BJ (cell line): ENCODE measurements at regions not wholly inside any gene's neighbourhood (a gene's known extent, or its start where the extent isn't known, plus 50 kb on each side); places are given as distances from the start of the nearest gene placed in this dataset.

Experiments used
- CTCF ChIA-PET: fragments of 350-600 bp; formaldehyde crosslinking; extraction: SDS; loops from one replicate; lab custom pipeline; 2021; ENCODE audit warnings: antibody characterized with exemption, inconsistent platforms; lab: Yijun Ruan, JAX
- POLR2A ChIA-PET: fragments of 300-600 bp; sonication (Branson Sonifier 250); formaldehyde crosslinking; extraction: SDS; loops from one replicate; lab custom pipeline; 2021; ENCODE audit warnings: antibody characterized with exemption; lab: Charles Lee
- DNase-seq: peaks from one replicate; pipeline ENCODE4 v3.0.0-alpha.2; 2011; ENCODE audit warnings: low read depth
- H3K27me3 ChIP-seq: 2 replicates; pipeline ENCODE4 v1.6.0; 2011; ENCODE audit warnings: low read length; ENCODE audit not compliant: control insufficient read depth, insufficient read depth
- H3K36me3 ChIP-seq: 2 replicates; pipeline ENCODE4 v1.5.1; 2011; ENCODE audit warnings: low read length; ENCODE audit not compliant: control insufficient read depth, insufficient read depth
- H3K4me3 ChIP-seq: 2 replicates; pipeline ENCODE4 v1.5.1; 2011; ENCODE audit warnings: low read depth, mild to moderate bottlenecking, control low read depth, low read length
- TF ChIP-seq, protein P1 (sequence below): IDR thresholded peaks from 2 replicates; pipeline ENCODE4 v1.5.1; 2011; ENCODE audit warnings: low read depth, mild to moderate bottlenecking, control low read depth, inconsistent platforms, low read length, moderate library complexity; ENCODE audit not compliant: insufficient read depth

GRCh38 chr6:168227840-168228239 lies 91.7 kb downstream of the DACT2 start:
- no peaks in the 10 kb centered on the region for H3K27me3 ChIP-seq
- no peak overlapping the region for H3K4me3 ChIP-seq
- TF ChIP-seq, protein P1, sequence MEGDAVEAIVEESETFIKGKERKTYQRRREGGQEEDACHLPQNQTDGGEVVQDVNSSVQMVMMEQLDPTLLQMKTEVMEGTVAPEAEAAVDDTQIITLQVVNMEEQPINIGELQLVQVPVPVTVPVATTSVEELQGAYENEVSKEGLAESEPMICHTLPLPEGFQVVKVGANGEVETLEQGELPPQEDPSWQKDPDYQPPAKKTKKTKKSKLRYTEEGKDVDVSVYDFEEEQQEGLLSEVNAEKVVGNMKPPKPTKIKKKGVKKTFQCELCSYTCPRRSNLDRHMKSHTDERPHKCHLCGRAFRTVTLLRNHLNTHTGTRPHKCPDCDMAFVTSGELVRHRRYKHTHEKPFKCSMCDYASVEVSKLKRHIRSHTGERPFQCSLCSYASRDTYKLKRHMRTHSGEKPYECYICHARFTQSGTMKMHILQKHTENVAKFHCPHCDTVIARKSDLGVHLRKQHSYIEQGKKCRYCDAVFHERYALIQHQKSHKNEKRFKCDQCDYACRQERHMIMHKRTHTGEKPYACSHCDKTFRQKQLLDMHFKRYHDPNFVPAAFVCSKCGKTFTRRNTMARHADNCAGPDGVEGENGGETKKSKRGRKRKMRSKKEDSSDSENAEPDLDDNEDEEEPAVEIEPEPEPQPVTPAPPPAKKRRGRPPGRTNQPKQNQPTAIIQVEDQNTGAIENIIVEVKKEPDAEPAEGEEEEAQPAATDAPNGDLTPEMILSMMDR: no peak
- no peak for DNase-seq
- H3K36me3 ChIP-seq: no peaks in the 10 kb centered on the region
- CTCF ChIA-PET: no interaction called here
- POLR2A ChIA-PET: no interaction called here

DNA sequence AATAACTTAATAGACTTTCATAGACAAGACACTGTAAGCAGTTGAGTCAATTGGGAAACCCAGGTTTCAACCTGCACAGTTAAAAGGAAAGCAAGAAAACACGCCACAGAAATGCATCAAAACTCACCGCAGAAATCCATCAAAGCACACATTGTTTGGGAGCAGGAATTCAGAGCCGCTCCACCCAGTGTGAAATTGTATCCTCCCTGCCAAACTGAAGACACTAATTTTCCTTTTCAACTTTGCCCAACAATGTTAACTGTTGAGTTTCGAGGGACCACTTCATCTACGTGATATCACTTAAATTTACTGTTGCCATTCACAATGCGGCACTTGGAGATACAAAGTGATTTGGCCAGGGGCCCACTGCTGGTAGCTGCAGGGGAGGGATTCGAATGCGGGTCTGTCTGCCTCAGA lies 92.7 kb downstream of the DACT2 start:
- TF ChIP-seq, protein P1: no peak
- Histone ChIP-seq H3K36me3 (no peaks in the 10 kb centered on the region), H3K27me3 (no peaks in the 10 kb centered on the region), H3K4me3 (no peak overlapping the region)
- ChIA-PET POLR2A (no interaction called here), CTCF (no interaction called here)
- no peak for DNase-seq

DNA sequence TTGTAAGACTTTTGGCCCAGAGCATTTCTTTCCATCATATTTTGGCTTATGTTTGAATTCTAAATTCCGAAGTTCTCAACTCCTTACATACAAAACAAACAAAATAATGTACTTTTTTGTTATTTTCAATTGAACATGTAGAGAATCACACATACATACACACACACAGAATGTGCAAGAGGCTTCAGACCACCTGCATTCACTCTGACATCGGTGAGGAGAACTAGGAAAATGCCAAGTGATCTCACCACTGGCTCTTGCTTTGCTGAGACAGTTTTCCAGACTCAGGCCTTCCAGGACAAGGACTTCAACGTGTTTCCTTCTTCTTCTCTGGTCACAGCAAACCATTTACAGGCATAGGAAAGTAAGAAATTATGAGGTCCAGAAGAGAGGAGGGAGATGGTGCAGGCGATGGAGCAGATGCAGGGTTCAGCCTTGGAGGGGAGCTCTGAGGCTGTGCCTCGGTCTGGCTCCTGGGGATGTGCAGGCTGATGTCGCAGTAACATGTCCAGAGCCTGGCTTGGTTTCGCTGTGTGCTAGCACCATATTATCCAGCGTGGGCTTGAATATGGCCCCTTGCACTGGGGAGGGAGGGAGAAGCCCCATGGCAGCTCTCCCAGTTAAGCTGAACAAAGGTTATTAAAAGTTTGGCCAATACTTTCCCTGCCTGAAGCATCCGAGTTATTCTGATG lies 93.4 kb downstream of the DACT2 start:
- POLR2A ChIA-PET: no interaction called here
- no peaks in the 10 kb centered on the region for H3K27me3 ChIP-seq
- no peak for DNase-seq

GRCh38 chr6:168225471-168225911 lies 94.1 kb downstream of the DACT2 start:
- H3K27me3 ChIP-seq: no peaks in the 10 kb centered on the region
- POLR2A ChIA-PET: no interaction called here
- CTCF ChIA-PET: no interaction called here
- H3K4me3 ChIP-seq: no peak overlapping the region
- no peak for DNase-seq
- no peaks in the 10 kb centered on the region for H3K36me3 ChIP-seq
- TF ChIP-seq, protein P1: no peak

More for the DNA sequence above, 93.4 kb downstream of the DACT2 start:
- CTCF ChIA-PET: no interaction called here
- TF ChIP-seq, protein P1: no peak
- H3K4me3 ChIP-seq: no peak overlapping the region
- H3K36me3 ChIP-seq: no peaks in the 10 kb centered on the region

DNA sequence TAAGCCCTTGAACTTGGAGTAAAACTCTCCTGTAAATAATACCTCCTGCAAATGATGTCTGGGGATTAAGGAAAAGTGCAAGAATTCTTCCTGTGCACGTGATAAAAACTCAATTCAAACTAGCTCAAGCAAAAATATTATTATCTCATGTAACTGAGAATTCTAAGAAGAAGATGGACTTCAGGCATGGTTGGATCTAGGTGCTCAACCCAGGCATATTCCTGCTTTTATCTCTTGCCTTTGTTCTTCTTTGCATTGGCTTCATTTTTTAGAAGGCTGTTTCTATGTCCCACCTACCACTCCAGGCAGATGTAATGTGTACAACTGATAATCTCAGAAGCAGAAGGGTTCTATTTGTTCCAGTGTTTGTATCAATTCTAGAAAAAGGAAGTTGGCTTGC lies 95.8 kb downstream of the DACT2 start:
- DNase-seq: no peak
- no peak overlapping the region for H3K4me3 ChIP-seq
- TF ChIP-seq, protein P1: no peak
- H3K27me3 ChIP-seq: no peaks in the 10 kb centered on the region
- H3K36me3 ChIP-seq: no peaks in the 10 kb centered on the region
- POLR2A ChIA-PET: no interaction called here
- CTCF ChIA-PET: no interaction called here
